OCI-LY3 (cell line): ENCODE measurements at regions not wholly inside any gene's neighbourhood (a gene's known extent, or its start where the extent isn't known, plus 50 kb on each side); places are given as distances from the start of the nearest gene placed in this dataset.

Source experiments
- H2AFZ ChIP-seq: fragments of 200-600, 300-600 bp; shearing (Covaris generic); 2 replicates; pipeline ENCODE4 v1.6.0; 2014; ENCODE audit warnings: antibody characterized with exemption, low read depth, low read length
- H3K27ac ChIP-seq: fragments of 200-600, 300-600 bp; sonication (generic); 2 replicates; pipeline ENCODE4 v1.5.1; 2014; ENCODE audit warnings: mild to moderate bottlenecking, low read length, moderate library complexity, mixed read lengths
- H3K27me3 ChIP-seq: fragments of 200-600, 300-600 bp; sonication (generic); 2 replicates; pipeline ENCODE4 v1.6.1; 2014; ENCODE audit warnings: low read depth, low read length, mixed read lengths
- H3K36me3 ChIP-seq: fragments of 200-600, 300-600 bp; sonication (generic); replicated peaks from 2 replicates; pipeline ENCODE3; 2014; ENCODE audit warnings: low read depth, low read length, mixed read lengths
- H3K4me1 ChIP-seq: fragments of 300-600, 200-600 bp; sonication (generic); 2 replicates; pipeline ENCODE4 v1.6.1; 2014; ENCODE audit warnings: low read length, mixed read lengths
- H3K4me2 ChIP-seq: fragments of 200-600, 300-600 bp; sonication (generic); 2 replicates; pipeline ENCODE4 v1.6.1; 2014; ENCODE audit warnings: low read length, mixed read lengths
- H3K4me3 ChIP-seq: fragments of 300-600, 200-600 bp; sonication (generic); 2 replicates; pipeline ENCODE4 v1.5.1; 2014; ENCODE audit warnings: antibody characterized with exemption, mild to moderate bottlenecking, low read length, moderate library complexity
- H3K79me2 ChIP-seq: fragments of 300-600, 200-600 bp; shearing (Covaris generic); 2 replicates; pipeline ENCODE4 v1.6.1; 2014; ENCODE audit warnings: mild to moderate bottlenecking, low read length, mixed read lengths
- H3K9ac ChIP-seq: fragments of 300-600, 200-600 bp; shearing (Covaris generic); 2 replicates; pipeline ENCODE4 v1.6.0; 2014; ENCODE audit warnings: mild to moderate bottlenecking, low read length, moderate library complexity
- H3K9me3 ChIP-seq: fragments of 200-600, 300-600 bp; shearing (Covaris generic); 2 replicates; pipeline ENCODE4 v1.6.1; 2014; ENCODE audit warnings: low read length, mixed read lengths; ENCODE audit not compliant: insufficient read depth
- H4K20me1 ChIP-seq: fragments of 200-600, 300-600 bp; sonication (generic); 2 replicates; pipeline ENCODE4 v1.6.1; 2016; ENCODE audit warnings: low read length, mixed read lengths; ENCODE audit not compliant: insufficient read depth
- EZH2phosphoT487 ChIP-seq: fragments of 200-600 bp; shearing (Covaris generic); IDR thresholded peaks from 2 replicates; pipeline ENCODE4 v1.6.1; 2018; ENCODE audit warnings: antibody characterized with exemption, mixed run types, low read depth
- TF ChIP-seq, protein P1 (sequence below): fragments of 200-600, 300-600 bp; sonication (generic); IDR thresholded peaks from 2 replicates; pipeline ENCODE4 v1.5.1; 2014; ENCODE audit warnings: antibody characterized with exemption, low read length, low read depth

DNA sequence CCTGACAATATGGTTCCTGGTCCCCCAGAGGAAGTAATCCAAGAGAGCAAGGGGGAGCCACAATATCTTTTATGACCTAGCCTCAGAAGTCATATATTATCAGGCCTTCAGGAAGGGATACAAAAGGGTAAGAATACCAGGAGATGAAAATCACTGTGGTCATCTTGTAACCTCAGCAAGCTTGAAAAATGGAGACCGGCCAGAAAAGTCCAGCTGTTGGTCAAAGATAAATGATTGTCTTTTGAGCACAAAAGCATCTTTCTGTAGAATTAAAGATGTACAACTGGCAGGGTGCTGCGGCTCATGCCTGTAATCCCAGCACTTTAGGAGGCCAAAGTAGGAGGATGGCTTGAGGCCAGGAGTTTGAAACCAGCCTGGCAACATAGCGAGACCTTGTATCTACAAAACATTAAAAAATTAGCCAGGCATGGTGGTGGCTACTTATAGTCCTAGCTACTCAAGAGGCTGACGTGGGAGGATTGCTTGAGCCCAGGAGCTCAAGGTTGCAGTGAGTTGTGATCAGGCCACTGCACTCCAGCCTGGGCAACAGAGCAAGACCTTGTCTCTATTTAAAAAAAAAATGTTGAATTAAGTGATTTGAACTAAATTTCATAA, 118.0 kb upstream of the MARCKS start:
- H3K9ac ChIP-seq = no peak overlapping the region
- no peaks in the 10 kb centered on the region for H3K79me2 ChIP-seq
- no peak overlapping the region for H3K4me3 ChIP-seq
- peaks cover 10% of the 10 kb centered on the region; the same call in 1 of the 2 replicates for H3K4me1 ChIP-seq
- no peak overlapping the region for H3K27ac ChIP-seq
- H3K9me3 ChIP-seq = no peaks in the 10 kb centered on the region
- no peak overlapping the region for H2AFZ ChIP-seq
- no peaks in the 10 kb centered on the region for H3K36me3 ChIP-seq
- no peaks in the 10 kb centered on the region for H4K20me1 ChIP-seq
- H3K4me2 ChIP-seq = no peak overlapping the region
- TF ChIP-seq, protein P1, sequence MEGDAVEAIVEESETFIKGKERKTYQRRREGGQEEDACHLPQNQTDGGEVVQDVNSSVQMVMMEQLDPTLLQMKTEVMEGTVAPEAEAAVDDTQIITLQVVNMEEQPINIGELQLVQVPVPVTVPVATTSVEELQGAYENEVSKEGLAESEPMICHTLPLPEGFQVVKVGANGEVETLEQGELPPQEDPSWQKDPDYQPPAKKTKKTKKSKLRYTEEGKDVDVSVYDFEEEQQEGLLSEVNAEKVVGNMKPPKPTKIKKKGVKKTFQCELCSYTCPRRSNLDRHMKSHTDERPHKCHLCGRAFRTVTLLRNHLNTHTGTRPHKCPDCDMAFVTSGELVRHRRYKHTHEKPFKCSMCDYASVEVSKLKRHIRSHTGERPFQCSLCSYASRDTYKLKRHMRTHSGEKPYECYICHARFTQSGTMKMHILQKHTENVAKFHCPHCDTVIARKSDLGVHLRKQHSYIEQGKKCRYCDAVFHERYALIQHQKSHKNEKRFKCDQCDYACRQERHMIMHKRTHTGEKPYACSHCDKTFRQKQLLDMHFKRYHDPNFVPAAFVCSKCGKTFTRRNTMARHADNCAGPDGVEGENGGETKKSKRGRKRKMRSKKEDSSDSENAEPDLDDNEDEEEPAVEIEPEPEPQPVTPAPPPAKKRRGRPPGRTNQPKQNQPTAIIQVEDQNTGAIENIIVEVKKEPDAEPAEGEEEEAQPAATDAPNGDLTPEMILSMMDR = no peak
- TF ChIP-seq EZH2phosphoT487 = no peak
- H3K27me3 ChIP-seq = no peaks in the 10 kb centered on the region

DNA sequence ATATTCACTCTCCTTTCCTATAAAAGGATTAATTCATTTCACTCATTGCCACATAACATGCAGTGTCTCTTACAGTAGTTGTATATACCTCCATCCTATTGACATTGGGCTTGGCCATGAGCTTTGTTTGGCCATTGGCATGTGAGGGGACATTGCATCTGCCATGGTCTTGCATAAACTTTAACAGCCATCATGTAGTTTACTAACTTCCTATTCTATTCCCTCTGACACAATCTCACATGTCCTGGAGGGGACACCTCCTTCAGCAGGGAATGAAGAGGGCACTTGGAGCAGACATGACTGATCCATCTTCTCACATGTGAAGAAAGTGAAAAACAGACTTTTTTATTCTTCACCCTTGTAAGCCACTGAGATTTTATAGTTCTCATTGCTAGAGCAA, 115.5 kb upstream of the MARCKS start:
- Histone ChIP-seq H3K36me3 (no peaks in the 10 kb centered on the region), H3K9me3 (no peaks in the 10 kb centered on the region), H3K27ac (no peak overlapping the region), H2AFZ (no peak overlapping the region), H3K27me3 (no peaks in the 10 kb centered on the region), H3K4me2 (no peak overlapping the region), H3K9ac (no peak overlapping the region), H3K79me2 (no peaks in the 10 kb centered on the region), H4K20me1 (no peaks in the 10 kb centered on the region), H3K4me3 (no peak overlapping the region), H3K4me1 (peaks cover 10% of the 10 kb centered on the region; the same call in 1 of the 2 replicates)
- TF ChIP-seq EZH2phosphoT487 = no peak
- TF ChIP-seq, protein P1 = no peak

DNA sequence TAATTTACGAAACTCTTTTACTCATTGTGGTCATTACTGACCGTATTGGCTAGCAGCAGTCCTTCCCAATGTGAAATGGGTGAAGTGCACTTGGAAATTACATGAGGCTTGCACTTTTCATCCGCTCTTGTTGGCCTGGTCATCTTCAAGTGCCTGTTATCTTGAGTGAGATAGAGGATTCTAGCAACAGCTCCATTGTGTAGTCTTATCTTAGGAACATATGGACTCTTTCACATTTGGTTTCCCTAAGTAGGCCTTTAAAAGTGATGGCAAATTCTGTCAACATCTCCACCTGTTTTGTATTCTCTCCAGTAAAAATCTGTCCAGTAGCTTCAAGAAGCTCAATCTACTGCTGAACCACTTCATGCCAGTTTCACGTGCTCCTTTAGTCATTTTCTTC, 114.8 kb upstream of the MARCKS start:
- no peak overlapping the region for H3K4me3 ChIP-seq
- H3K9ac ChIP-seq = no peak overlapping the region
- H3K9me3 ChIP-seq = no peaks in the 10 kb centered on the region
- H3K4me1 ChIP-seq = peaks cover 10% of the 10 kb centered on the region; the same call in 1 of the 2 replicates
- TF ChIP-seq EZH2phosphoT487 = no peak
- TF ChIP-seq, protein P1 = no peak
- H4K20me1 ChIP-seq = no peaks in the 10 kb centered on the region
- H3K27me3 ChIP-seq = no peaks in the 10 kb centered on the region
- no peaks in the 10 kb centered on the region for H3K79me2 ChIP-seq
- H3K27ac ChIP-seq = no peak overlapping the region
- H2AFZ ChIP-seq = no peak overlapping the region
- no peak overlapping the region for H3K4me2 ChIP-seq
- no peaks in the 10 kb centered on the region for H3K36me3 ChIP-seq

DNA sequence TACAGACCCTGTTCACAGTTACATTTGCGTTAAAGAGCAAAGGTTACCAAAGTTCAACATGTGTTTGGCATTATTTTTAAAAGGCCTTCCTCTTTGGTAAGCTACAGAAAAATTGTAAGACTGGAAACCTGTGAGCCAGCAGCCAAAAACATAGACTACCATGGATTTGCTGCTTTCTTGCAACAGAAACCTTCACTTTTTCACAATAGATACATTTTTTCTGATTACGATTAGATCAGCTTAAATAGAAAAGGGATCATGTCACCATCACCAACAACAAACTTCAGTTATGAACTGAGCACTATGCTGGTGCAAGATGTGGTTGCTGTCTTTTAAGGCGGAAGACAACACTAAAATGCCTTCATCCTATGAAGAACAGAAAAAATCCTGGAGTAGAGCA, 112.3 kb upstream of the MARCKS start:
- Histone ChIP-seq H4K20me1 (no peaks in the 10 kb centered on the region), H3K4me1 (peaks cover 10% of the 10 kb centered on the region; the same call in 1 of the 2 replicates)
- TF ChIP-seq EZH2phosphoT487 = no peak
- TF ChIP-seq, protein P1 = no peak

More for the DNA sequence above, 112.3 kb upstream of the MARCKS start:
- Histone ChIP-seq H2AFZ (no peak overlapping the region), H3K27me3 (no peaks in the 10 kb centered on the region), H3K36me3 (no peaks in the 10 kb centered on the region), H3K27ac (no peak overlapping the region), H3K79me2 (no peaks in the 10 kb centered on the region), H3K9me3 (no peaks in the 10 kb centered on the region), H3K4me3 (no peak overlapping the region), H3K9ac (no peak overlapping the region), H3K4me2 (no peak overlapping the region)
